HG02870 (cell line): ENCODE measurements at regions not wholly inside any gene's neighbourhood (a gene's known extent, or its start where the extent isn't known, plus 50 kb on each side); places are given as distances from the start of the nearest gene placed in this dataset.
"Not testable (repeated sequence)": the region's sequence is repeated elsewhere in the genome, so short reads cannot be mapped to it uniquely, and the experiment has no call there.

Source experiments
- ATAC-seq: cut with Tn5 transposase; IDR thresholded peaks from one replicate; pipeline ENCODE4 v1.9.1; 2021; ENCODE audit warnings: mild to moderate bottlenecking, moderate library complexity; ENCODE audit not compliant: unreplicated experiment

GRCh38 chr5:113719549-113719948, 206.1 kb downstream of the YTHDC2 start:
- no peak for ATAC-seq

- no peak for ATAC-seq
Measured at GRCh38 chr5:113721171-113721570, 207.7 kb downstream of the YTHDC2 start.

- ATAC-seq: no peak
Measured at GRCh38 chr5:113723021-113723420, 209.5 kb downstream of the YTHDC2 start.

GRCh38 chr5:113735751-113736150, 222.3 kb downstream of the YTHDC2 start:
- ATAC-seq: no peak

- no peak for ATAC-seq
Measured at GRCh38 chr5:113742176-113742575, 228.7 kb downstream of the YTHDC2 start.

GRCh38 chr5:113742639-113743038, 229.1 kb downstream of the YTHDC2 start:
- no peak for ATAC-seq

GRCh38 chr5:113748403-113748802, 234.9 kb downstream of the YTHDC2 start:
- ATAC-seq: no peak

- no peak for ATAC-seq
Measured at GRCh38 chr5:113749334-113749733, 235.8 kb downstream of the YTHDC2 start.

- ATAC-seq: not testable (repeated sequence)
Measured at GRCh38 chr5:113753182-113753581, 239.7 kb downstream of the YTHDC2 start.

- ATAC-seq: no peak
Measured at GRCh38 chr5:113755516-113755915, 242.0 kb downstream of the YTHDC2 start.

- no peak for ATAC-seq
Measured at GRCh38 chr5:113757508-113757907, 244.0 kb downstream of the YTHDC2 start.

- no peak for ATAC-seq
Measured at GRCh38 chr5:113759505-113759904, 246.0 kb downstream of the YTHDC2 start.

- ATAC-seq: no peak
Measured at GRCh38 chr5:113760486-113760885, 247.0 kb downstream of the YTHDC2 start.

- peak; percentile 43 for ATAC-seq
Measured at GRCh38 chr5:113761594-113761993, 248.1 kb downstream of the YTHDC2 start.

- ATAC-seq: no peak
Measured at GRCh38 chr5:113764382-113764781, 250.9 kb downstream of the YTHDC2 start.

- not testable (repeated sequence) for ATAC-seq
Measured at GRCh38 chr5:113766827-113767226, 253.3 kb downstream of the YTHDC2 start.

- ATAC-seq: no peak
Measured at GRCh38 chr5:113770648-113771047, 257.2 kb downstream of the YTHDC2 start.

GRCh38 chr5:113771483-113771882, 258.0 kb downstream of the YTHDC2 start:
- peak; percentile 83 for ATAC-seq

- ATAC-seq: no peak
Measured at GRCh38 chr5:113776168-113776567, 262.7 kb downstream of the YTHDC2 start.

- ATAC-seq: no peak
Measured at GRCh38 chr5:113776832-113777525, 263.5 kb downstream of the YTHDC2 start.

- no peak for ATAC-seq
Measured at GRCh38 chr5:113778147-113778546, 264.7 kb downstream of the YTHDC2 start.

GRCh38 chr5:113788141-113788655, 274.7 kb downstream of the YTHDC2 start:
- ATAC-seq: no peak

- no peak for ATAC-seq
Measured at GRCh38 chr5:113789769-113790168, 276.3 kb downstream of the YTHDC2 start.
